ENCODE measurements at regions not wholly inside any gene's neighbourhood (a gene's known extent, or its start where the extent isn't known, plus 50 kb on each side); places are given as distances from the start of the nearest gene placed in this dataset.

GRCh38 chr6:80939480-80939879 is 813.0 kb downstream of the TENT5A start:
- TF ChIP-seq CTCF (IDR thresholded peaks at IDR 0.05 in 2 of 3, conservative IDR thresholded peaks at IDR 0.05 in 1 of 3; ENCODE audit: borderline replicate concordance in 1 of 3, insufficient read depth in 1 of 3, low read depth in 2 of 3, low read length in 2 of 3) = no peak
- TF ChIP-seq CEBPB (IDR thresholded peaks at IDR 0.05; ENCODE audit: low read depth) = no peak
- TF ChIP-seq JUND (IDR thresholded peaks at IDR 0.05) = no peak
- TF ChIP-seq POLR2AphosphoS5 (IDR thresholded peaks at IDR 0.05; ENCODE audit: low read depth, low read length) = no peak
